GM21528 (cell line): ENCODE measurements at regions not wholly inside any gene's neighbourhood (a gene's known extent, or its start where the extent isn't known, plus 50 kb on each side); places are given as distances from the start of the nearest gene placed in this dataset.

Experiments used
- ATAC-seq: cut with Tn5 transposase; IDR thresholded peaks from one replicate; pipeline ENCODE4 v1.9.1; 2021; ENCODE audit warnings: mild to moderate bottlenecking, moderate library complexity; ENCODE audit not compliant: unreplicated experiment, low FRiP score

DNA sequence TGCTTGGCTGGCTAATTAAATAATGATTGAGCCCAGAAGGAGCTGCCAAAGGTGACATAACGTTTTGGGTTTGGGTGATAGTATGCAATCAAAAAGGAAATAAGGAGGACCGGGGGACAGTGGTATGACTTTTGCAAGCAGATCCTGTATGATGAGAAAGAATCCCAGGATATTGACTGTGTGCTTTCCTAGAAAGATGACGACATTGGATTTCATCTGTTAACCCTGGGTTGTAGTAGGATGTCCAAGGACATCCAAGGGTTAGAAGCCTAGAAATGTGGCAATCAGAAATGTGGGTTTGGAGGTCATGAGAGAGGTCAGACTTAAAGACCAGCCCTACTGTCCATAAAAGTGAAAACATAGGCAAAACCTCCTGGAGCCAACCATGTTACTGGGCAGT, 50.3 kb upstream of the HMHB1 start:
- no peak for ATAC-seq

DNA sequence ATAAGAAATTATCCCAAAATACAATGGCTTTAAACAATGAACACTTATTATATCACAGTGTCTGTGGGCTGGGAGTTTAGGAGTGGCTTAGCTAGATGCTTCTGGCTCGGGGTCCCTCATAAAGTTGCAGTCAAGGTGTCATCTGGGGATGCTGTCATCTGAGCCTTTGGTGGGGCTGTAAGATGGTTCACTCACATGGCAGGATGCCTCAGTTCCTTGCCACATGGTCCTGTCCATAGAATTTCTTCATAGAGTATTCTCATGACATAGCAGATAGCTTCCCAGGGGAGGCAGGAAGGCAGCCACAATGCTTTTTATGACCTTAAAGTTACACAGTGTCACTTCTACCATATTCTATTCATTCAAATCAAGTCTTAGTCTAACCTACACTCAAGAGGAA, 51.2 kb upstream of the HMHB1 start:
- ATAC-seq, result no peak

DNA sequence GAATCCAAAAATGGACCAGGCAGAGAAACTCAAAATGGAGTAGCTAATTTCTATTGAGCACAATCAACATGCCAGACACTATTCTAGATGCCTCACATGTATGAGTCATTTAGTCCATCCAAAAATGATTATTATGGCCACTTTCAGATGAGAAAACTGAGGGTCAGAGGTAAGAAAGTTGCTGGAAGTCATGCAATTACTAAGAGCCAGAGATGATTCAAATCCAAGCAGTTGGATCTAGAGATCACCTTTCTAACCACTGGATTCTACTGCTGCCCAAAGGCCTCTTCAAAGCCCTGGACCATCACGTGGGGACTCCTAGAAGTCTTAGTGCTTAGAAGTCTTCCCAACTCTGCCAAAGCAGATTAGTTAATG, 51.8 kb upstream of the HMHB1 start:
- no peak for ATAC-seq

DNA sequence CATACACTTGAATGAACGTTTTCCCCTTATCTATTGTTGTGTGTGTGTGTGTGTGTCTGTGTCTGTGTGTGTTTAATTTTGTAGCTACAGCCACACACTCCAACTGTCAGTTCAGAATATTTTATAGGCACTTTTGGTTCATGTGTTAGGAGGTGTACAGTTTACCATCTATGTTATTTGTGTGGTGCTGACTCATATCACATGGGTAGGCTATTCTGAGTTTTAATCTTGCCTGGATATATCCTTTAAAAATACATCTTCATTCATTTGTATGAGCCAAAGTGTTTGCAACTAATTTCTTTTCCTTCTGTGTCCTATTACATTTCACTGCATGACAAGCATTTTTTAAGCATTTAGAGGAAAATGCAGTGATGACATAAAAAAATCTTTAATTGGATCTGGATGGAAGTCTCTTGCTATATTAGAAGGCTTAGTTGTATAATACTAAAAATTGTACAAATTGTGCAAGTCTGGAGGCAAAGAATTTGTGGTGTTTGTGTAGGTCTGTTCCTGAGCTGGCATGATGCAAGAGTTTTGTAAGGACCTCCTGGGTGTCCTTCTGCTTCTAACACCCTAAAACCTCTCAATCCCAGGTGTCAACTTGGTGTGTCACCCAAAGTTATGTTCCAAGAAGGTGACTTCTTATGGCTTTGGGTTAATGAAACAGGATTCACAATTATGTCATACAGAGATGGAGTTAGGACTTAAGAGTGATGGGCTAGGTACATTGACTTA, 52.4 kb upstream of the HMHB1 start:
- no peak for ATAC-seq

DNA sequence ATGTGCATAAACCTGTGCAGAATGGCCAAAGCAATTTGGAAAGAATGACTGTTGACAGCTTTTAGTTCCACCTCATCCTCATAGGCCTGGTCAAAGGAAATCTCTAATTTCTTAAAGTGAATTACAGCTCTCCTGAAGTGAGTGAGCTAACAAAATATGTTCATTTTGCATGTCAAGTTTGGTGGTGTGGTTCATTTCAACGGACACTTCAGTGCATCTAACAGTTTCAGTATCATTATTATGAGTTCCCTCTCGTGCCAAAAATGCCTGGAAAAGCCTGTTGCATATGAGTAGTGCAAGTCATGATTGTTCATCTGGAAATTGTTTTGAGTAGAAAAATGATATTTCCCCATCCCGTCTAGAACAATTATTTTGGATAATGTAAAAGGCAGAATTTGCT, 53.2 kb upstream of the HMHB1 start:
- ATAC-seq, result peak; percentile 53

DNA sequence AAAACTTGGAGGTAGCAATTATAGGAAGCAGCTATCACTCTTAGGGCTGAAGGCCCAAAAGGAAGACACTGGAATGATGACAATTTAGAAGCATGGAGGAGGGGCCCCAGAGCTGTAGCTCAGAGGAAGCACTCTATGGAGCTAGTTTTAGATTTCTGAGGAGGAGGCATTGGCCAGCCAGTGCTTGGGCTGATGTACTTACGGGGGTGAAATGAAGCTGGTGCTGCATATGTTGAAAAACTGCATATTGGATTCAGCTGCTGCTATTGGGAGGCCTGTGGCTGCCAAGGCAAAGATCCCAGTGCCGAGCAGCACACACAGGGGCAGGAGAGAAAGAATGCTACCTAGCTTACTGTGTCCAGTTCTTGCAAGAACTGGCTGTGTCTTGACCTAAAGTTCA, 53.9 kb upstream of the HMHB1 start:
- ATAC-seq, result no peak

DNA sequence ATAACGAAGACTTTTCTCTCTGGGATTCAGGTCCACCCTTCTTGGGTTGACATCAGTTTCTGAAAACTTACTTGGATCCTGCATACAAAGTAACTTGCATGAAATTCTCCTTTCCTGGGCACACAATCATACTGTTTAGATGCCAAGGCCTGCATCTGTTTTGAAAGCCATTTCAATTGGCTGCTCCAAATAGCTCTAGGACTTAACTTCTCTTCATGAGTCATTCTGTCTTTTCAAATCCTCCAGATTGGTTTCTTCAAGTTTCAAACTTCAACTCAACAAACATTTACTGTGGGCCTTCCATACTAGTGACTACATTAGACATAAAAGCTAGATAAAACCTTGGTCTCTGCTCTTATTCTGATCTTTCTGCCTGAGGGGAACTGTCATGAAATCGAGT, 54.8 kb upstream of the HMHB1 start:
- no peak for ATAC-seq

DNA sequence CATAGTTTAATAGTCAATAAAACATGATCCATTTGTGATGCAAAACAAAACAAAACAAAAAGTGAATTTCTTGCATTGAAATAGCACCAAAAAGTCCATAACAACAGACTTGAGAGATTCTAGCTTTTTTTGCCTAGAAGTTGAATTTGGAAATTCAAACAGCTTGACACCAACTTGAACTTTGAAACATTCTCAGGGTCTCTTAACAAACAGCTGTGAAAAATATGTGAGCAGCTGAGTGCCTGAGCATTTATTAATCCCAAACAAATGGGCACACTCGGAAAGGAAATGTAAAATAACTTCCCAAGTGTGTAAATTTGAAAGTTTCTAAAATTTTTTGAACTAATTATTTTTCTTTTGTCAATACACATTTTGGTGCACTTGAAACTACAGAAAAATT, 56.0 kb upstream of the HMHB1 start:
- ATAC-seq, result no peak

DNA sequence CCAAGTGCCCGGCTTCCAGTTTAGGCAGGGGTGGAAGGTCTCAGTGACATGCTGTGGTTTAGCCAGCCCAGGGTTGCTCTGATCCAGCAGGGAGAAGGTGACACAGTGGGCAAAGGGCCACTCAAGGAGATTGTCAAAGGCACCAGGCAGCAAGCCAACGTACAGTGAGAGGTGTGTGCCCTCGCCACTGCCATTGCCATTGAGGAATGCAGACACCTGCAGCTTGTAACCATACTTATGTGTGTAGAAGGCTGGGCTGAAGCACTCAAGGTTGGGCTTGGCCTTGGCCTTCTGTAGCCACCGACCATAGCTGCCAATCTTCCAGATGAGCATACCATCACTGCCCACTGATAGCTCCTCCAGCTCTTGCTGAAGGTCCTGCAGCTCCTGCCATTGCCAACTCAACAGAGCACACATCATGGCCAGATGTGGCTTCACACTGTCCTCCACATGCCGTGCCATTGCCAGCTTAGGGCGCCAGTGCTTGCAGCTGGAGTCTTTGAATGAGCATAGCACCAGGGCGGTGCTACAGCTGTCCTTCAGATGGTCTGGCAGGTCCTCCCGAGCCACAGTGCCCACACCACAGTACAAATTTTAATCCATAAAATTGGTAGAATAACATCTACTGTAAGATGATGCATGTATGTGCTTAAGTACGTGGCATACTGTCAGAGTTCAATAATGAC, 59.7 kb upstream of the HMHB1 start:
- no peak for ATAC-seq

DNA sequence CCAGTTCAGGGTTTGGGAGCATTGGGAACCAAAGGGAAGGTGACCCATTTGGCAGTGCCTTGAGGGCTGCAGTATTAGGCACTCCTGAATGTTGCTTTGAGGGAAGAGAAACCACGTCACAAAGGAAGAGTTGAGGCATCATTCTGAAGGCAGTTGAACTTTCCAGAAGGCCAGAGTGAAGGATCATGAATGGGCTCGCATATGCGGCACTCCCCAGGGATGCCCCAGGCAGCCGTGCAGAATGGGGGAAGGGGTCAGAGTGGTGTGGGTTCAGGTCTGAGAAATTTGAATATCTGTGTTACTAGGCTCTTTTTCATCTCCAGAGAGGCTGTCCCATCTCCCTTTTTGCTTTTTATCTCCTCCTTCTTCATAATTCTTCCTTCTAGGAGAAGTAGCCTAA, 60.6 kb upstream of the HMHB1 start:
- ATAC-seq, result no peak

DNA sequence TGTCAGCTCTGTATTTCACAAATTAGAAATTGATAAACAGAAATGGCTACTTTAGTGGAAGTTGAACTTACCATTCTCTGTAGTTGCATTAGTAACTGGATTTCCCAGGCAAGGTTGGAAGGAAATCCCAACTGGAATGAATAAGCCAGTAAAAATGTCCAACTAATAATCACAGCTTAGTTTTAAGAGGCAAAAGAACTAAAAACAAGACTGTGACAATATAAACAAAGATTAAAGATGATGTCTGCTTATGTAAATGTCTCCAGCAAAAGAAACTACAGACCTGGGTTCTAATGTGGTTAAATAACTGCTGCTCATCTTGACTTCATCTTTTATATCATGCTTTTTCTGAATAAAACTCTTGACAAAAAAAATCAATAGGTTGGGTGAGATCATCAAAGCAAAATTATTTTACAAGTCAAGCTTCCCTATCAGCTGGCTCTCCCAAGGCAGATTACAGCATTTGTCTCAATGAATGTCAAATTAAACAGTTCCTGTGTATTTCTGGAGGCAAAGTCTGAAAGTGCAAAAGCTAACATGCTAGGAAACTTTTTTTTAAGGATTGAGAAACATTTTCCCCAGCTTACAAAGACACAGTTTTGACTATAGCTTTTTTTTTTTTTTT, 62.3 kb upstream of the HMHB1 start:
- no peak for ATAC-seq

DNA sequence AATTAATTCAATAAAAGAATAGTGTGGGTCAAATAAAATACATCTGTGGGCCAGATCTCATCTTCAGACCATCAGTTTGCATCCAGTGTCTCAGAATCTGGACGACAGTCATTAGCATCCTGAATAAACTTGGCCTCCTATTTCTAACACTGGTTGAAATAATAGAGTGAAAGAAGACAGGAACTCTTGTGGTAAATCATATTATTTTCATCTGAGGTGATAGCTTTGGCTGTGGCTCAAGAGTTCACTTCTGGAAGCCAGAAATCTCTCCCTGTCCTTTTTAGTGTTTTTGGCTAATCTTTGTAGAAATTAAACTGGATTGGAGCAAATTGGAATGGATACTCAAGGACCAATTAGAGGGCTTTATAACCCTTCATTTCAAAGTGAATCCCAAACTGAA, 63.4 kb upstream of the HMHB1 start:
- ATAC-seq, result no peak

DNA sequence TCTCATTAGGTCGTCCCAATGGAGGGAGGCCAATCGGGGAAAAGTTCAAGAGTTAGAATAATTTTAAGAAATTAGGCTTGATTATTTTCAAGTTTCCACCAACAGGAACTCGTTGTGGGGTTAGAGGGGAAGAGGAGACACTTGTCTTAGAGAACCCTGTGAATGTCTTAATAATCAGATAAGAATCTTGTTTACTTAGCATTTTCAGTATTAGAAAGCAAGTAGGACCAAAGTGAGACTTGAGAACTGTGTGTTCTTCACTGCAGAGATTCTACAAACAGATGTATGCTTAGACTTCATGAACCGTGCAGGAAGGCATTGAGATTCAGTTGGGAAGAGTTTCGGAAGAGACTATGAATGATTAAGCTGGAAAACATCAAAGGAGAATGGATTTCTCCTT, 69.0 kb upstream of the HMHB1 start:
- ATAC-seq, result no peak

DNA sequence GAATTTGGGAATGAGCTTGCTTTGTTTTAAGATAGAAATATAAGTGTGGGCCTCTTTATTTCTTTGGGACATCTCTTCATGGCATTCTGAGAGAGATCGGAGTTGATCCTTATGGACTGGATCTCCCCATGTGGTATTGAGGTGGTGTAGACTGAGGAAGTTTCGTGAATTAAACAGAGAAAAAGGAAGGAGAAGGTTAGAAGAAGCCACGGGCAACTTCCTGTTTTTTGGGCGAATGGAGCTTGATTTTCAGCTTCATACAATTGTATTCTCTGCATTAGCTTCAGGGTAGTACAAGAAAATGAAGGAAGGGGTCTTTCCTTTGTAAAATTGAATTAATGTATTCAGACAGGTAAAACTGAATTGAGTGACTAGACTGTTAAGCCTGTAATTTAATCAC, 70.5 kb upstream of the HMHB1 start:
- ATAC-seq, result no peak

DNA sequence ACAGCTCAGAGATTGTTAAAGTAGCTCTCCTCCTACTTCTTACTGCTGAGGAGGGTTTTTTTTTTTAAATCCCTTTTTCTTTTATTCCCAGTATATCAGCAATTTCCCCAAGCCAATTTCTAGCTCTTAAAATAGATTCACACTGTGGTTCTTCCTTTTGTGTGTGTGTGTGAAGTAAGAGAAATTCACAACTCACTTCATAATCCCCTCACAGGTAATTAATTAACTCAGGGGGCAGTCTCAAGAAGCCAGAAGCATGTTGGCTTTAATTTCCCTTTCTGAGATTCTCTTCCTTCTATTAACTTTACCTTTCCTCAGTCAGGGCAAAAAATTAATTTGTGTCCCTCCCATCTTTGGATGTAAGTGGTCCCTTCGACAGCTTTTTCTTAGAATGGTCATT, 71.0 kb upstream of the HMHB1 start:
- no peak for ATAC-seq

DNA sequence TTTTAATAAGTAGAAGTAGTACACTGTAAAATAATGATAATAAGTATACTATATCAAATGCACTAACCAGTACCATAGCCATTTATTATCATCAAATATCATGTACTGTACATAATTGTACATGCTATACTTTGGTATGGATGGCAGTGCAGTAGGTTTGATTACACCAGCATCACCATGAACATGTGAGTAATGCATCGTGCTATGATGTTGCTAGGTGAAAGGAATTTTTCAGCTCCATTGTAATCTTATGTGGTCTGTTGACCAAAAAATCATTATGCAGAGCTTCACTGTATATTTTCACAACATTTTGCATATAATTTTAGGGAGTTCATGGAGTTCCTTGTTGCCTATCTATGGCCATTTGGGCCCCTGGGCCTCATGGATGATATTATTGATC, 72.2 kb upstream of the HMHB1 start:
- no peak for ATAC-seq

DNA sequence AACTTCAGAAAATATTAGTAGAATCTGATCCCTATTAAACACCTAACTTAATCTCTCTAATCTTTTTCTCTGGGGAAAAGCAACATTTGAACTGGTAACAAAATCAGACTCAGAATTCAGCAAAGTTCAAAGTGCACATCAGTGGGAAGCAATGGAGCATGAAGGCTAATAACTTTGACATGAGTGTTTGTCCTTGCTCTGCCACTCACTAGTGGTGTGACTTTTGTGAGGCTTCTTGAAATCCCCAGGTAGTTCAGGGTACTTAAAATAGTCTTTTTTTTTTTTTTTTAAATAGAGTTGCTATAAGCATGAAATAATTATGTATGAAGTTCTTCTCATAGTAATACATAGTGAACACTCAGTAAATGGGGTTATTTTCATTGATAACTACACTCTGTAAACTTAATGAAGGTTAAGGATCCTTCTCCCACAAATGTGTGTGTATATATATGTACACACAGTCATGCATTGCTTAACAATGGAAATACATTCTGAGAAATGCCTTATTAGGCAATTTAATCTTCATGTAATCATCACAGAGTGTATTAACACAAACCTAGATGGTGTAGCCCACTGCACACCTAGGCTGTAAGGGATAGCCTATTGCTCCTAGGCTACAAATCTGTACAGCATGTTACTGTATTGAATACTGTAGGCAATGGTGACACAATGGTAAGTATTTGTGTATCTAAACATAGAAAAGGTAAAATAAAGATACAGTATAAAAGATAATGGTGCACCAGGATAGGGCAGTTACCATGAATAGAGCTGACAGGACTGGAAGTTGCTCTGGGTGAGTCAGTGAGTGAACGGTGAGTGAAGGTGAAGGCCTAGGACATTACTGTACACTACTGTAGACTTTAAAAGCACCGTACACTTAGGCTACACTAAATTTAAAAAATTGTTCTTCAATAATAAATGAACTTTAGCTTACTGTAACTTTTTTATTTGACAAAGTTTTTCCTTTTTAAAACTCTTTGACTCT, 73.3 kb upstream of the HMHB1 start:
- no peak for ATAC-seq

DNA sequence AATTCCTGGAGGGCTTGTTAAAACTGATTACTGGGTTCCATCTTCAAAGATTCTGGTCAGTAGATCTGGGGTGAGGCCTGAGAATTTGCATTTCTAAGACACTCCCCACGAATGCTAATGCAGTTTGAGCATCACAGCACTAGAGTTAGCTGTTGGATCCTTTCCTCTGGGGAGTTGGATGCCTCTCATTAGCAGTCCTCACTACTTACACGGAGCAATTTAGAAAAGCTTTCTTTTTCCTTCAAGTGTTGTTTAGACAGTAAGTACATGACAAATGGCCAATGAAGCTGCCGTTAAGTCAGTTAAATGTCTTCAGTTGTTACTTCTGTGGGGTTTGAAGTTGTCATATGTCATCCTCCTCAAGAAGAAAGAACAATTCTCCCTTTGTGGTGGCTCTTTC, 74.9 kb upstream of the HMHB1 start:
- ATAC-seq, result no peak

DNA sequence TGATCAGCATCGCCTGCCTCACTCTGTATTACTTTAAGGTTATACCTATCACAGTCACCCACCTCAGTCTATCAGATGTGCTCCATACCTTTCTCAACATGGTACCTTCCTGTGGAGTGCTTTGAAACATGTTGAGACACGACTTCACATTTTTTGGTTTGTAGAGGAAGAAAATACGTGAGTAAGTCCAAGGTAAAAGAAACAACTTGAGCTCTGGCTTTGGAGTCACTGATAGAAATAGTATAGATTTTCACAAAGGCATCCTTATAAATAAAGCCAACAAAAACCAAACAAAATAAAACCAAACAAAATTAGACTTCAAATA, 77.5 kb upstream of the HMHB1 start:
- no peak for ATAC-seq

DNA sequence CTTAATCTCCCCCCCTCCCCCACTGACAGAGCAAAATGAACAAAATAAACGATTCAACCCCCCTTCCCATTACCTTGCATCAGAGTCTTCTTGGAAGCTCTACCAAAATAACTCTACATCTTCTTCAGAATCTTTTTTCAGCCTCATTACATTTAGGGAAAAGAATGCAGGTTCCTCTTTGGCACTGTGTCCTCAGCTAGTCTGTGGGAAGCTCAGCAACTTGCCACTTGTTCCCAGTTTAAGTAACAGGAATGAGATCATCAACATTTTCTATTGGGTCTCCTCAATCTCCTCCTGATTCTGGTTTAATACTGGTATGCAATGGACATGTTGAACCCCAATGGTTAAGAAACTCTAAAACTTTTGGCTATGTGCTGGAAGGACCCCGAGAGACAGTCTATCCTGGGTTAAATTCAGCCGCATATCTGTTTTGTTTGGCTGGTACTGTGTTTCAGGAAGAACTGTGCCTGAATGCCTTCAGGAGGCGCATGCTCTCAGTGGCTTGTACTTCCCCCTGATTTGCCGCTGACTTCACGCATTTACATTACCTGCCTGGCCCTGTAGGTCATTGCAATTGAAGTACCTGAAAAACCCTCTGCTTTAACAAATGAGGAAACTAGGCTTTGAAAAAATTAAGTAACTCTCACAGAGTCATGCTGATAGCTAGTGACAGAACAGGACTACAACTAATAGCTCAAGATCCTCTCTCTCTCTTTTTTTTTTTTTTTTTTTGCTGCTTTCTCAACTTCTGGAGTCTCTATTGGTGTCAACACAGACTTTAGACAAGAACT, 78.1 kb upstream of the HMHB1 start:
- no peak for ATAC-seq
